Cardiac fibroblast (primary cell): ENCODE measurements at regions not wholly inside any gene's neighbourhood (a gene's known extent, or its start where the extent isn't known, plus 50 kb on each side); places are given as distances from the start of the nearest gene placed in this dataset.

Experiments
- DNase-seq, 2 donors: peaks; one replicate each; pipeline versions ENCODE4 v3.0.0 to v3.0.0-alpha.2; 2010; ENCODE audit warnings: low read depth in 2 of 2
- H3K4me3 ChIP-seq, 2 donors: replicated peaks in 1 of 2; 1 replicate in 1 of 2; 2 replicates in 1 of 2; pipeline ENCODE4 v1.5.1; 2011; ENCODE audit warnings: low read depth in 2 of 2, low read length in 2 of 2, mild to moderate bottlenecking in 2 of 2, moderate library complexity in 1 of 2
- CTCF ChIP-seq: IDR thresholded peaks from one replicate; pipeline ENCODE4 v1.5.1; 2011; ENCODE audit warnings: low read depth, mild to moderate bottlenecking, low read length, inconsistent platforms

- TF ChIP-seq CTCF = no peak
- DNase-seq = no peak
- H3K4me3 ChIP-seq = no peak overlapping the region
Measured at GRCh38 chr6:25005010-25005409, 69.2 kb upstream of the RIPOR2 start.

GRCh38 chr6:25006075-25006474 is 70.3 kb upstream of the RIPOR2 start:
- H3K4me3 ChIP-seq = no peak overlapping the region
- no peak for DNase-seq
- no peak for TF ChIP-seq CTCF

- TF ChIP-seq CTCF = no peak
Measured at GRCh38 chr6:25006565-25007001, 70.8 kb upstream of the RIPOR2 start.

GRCh38 chr6:25007269-25007699 is 71.5 kb upstream of the RIPOR2 start:
- TF ChIP-seq CTCF = no peak
- DNase-seq = peak in 1 of 2 donors; percentile 41
- H3K4me3 ChIP-seq = no peak overlapping the region

More at GRCh38 chr6:25006565-25007001, 70.8 kb upstream of the RIPOR2 start:
- peak; percentile 85 to 89 for DNase-seq
- no peak overlapping the region for H3K4me3 ChIP-seq

- DNase-seq = no peak
- TF ChIP-seq CTCF = no peak
- H3K4me3 ChIP-seq = no peak overlapping the region
Measured at GRCh38 chr6:25008707-25009392, 73.1 kb upstream of the RIPOR2 start.

GRCh38 chr6:25009393-25009710 is 73.6 kb upstream of the RIPOR2 start:
- TF ChIP-seq CTCF = no peak
- DNase-seq = no peak
- no peak overlapping the region for H3K4me3 ChIP-seq

GRCh38 chr6:25010176-25010575 is 74.4 kb upstream of the RIPOR2 start:
- DNase-seq = peak in 1 of 2 donors; percentile 66
- no peak overlapping the region for H3K4me3 ChIP-seq
- TF ChIP-seq CTCF = no peak
